ENCODE measurements at regions not wholly inside any gene's neighbourhood (a gene's known extent, or its start where the extent isn't known, plus 50 kb on each side); places are given as distances from the start of the nearest gene placed in this dataset.
"Not testable (repeated sequence)": the region's sequence is repeated elsewhere in the genome, so short reads cannot be mapped to it uniquely, and the experiment has no call there.

DNA sequence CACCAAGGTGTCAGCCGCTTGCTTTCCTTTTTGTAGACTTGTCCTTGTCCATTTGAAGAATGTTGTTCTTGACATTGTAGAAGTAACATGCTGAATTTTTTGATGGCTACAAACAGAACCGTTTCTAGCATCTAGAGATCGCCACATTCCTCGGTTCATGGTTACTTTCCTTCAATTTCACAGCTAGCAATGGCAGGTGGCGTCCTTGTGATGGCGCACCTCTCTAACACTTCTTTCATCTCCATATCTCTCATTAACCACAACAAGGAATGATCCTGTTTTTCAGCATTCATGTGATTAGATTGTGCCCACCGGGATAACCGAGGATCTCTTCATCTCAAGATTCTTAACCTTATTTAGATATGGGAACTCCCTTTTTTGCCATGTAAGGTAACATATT is 2129.8 kb downstream of the NCAM2 start:
- no peak for DNase-seq (ENCODE audit: low read depth)
- TF ChIP-seq, protein P1, sequence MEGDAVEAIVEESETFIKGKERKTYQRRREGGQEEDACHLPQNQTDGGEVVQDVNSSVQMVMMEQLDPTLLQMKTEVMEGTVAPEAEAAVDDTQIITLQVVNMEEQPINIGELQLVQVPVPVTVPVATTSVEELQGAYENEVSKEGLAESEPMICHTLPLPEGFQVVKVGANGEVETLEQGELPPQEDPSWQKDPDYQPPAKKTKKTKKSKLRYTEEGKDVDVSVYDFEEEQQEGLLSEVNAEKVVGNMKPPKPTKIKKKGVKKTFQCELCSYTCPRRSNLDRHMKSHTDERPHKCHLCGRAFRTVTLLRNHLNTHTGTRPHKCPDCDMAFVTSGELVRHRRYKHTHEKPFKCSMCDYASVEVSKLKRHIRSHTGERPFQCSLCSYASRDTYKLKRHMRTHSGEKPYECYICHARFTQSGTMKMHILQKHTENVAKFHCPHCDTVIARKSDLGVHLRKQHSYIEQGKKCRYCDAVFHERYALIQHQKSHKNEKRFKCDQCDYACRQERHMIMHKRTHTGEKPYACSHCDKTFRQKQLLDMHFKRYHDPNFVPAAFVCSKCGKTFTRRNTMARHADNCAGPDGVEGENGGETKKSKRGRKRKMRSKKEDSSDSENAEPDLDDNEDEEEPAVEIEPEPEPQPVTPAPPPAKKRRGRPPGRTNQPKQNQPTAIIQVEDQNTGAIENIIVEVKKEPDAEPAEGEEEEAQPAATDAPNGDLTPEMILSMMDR (IDR thresholded peaks at IDR 0.05; ENCODE audit: insufficient read depth, low read length): no peak
- H3K4me3 ChIP-seq (ENCODE audit: low read depth, low read length): no peak overlapping the region

DNA sequence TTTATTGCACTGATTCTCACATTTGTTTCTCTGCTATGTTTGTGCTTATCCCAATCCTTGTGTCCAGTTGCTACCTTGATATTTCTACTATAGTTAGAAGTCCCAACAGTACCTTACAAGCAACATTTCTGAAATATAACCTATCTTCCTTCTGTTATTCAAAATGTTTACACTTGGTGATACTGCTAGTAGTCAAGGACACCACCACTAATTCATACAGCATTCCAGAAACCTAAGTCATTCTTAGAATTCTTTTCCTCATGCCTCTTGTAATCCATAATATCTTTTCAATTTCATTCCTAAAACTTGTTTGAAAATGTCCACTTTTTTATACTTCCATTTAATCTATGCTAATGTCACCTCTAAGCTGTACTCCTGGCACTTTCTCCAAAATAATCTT is 2132.1 kb downstream of the NCAM2 start:
- TF ChIP-seq, protein P1 (IDR thresholded peaks at IDR 0.05; ENCODE audit: insufficient read depth, low read length): no peak
- DNase-seq (ENCODE audit: low read depth): no peak
- H3K4me3 ChIP-seq (ENCODE audit: low read depth, low read length): no peak overlapping the region

DNA sequence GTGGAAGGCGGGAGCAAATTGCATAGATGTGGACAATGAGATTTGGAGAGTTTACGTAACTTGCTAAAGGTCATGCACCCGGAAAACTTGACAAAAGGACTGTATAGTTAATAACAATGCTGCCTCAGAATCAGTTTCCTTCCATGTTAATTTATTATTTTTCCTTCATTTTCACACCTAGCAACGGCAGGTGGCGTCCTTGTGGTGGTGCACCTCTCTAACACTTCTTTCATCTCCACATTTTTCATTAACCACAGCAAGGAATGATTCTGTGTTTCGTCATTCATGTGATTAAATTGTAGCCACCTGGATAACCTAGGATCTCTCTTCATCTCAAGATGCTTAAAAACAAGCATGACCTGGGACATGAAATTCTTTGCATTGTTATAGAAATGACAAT is 2133.0 kb downstream of the NCAM2 start:
- no peak overlapping the region for H3K4me3 ChIP-seq (ENCODE audit: low read depth, low read length)
- TF ChIP-seq, protein P1 (IDR thresholded peaks at IDR 0.05; ENCODE audit: insufficient read depth, low read length): no peak
- no peak for DNase-seq (ENCODE audit: low read depth)

DNA sequence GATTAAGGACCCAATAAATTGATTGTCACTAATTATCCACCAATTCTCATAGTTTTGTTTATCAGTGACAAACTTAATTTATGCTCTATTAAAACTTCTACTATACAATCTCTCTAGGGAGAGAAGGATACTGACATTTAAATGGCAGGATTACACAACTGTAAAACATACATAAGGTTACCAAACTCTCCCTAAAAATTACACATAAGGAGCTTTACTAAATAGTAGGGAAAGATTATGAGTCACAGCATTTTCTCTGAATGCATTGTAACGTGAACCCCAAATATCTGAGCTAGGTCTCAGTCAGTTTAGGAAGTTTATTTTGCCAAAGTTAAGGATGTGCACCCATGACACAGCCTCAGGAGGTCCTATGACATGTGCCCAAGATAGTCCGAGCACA is 2140.6 kb downstream of the NCAM2 start:
- no peak overlapping the region for H3K4me3 ChIP-seq (ENCODE audit: low read depth, low read length)
- DNase-seq (ENCODE audit: low read depth): no peak
- TF ChIP-seq, protein P1 (IDR thresholded peaks at IDR 0.05; ENCODE audit: insufficient read depth, low read length): no peak

DNA sequence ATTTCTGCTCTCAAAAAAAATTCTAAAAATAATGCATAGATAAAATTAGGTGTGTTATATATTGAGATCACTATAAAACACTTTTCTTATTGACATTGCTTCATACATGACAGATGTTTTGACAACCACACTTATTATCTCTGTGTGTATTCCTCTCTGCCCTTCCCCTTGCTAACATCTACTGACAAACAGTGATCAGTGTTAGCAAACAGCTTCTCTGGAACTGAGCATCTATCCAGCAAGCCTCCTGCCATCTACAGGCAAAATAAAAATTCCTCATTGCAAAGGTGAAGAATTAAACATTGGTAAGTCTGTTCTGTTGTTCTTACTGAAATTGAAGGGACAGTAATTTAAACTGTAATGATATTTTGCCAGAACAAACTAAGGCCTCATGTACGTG is 2153.9 kb downstream of the NCAM2 start:
- TF ChIP-seq, protein P1 (IDR thresholded peaks at IDR 0.05; ENCODE audit: insufficient read depth, low read length): no peak
- DNase-seq (ENCODE audit: low read depth): no peak
- H3K4me3 ChIP-seq (ENCODE audit: low read depth, low read length): no peak overlapping the region

DNA sequence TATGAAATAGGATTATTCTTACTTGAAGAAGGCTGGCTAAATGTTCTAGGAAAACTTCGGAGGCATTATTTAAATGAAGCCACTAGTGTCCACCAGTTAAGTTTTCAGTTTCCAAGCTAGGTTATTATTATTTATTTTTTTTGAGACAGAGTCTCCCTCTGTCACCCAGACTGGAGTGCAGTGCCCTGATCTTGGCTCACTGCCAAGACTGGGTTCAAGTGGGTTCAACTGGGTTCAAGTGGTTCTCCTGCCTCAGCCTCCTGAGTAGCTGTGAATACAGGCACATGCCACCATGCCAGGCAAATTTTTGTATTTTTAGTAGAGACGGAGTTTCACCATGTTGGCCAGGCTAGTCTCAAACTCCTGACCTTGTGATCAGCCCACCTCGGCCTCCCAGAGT is 2155.6 kb downstream of the NCAM2 start:
- not testable (repeated sequence) for DNase-seq (ENCODE audit: low read depth); H3K4me3 ChIP-seq (ENCODE audit: low read depth, low read length)

DNA sequence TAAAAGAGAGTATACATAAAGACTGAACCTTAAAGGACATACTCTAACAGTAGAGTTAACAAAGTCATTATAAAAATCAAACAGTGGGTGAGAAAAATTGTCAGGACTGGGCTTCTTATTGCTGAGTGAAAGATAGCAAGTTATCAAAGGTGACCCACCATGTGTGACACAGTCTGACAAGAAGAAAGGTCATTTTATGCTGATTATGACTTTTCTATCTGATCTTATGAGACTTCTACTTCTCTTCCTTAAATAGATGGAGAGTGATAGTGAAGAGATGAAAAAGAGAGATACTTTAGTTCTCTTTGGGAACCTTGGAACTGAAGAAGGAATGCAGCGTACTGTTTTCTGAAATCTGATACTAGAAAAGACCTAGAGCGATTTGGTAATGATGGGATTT is 2157.1 kb downstream of the NCAM2 start:
- DNase-seq (ENCODE audit: low read depth): no peak
- H3K4me3 ChIP-seq (ENCODE audit: low read depth, low read length): no peak overlapping the region
- TF ChIP-seq, protein P1 (IDR thresholded peaks at IDR 0.05; ENCODE audit: insufficient read depth, low read length): no peak

All from fibroblast of the aortic adventitia (primary cell).